MCF 10A (cell line): ENCODE measurements at regions not wholly inside any gene's neighbourhood (a gene's known extent, or its start where the extent isn't known, plus 50 kb on each side); places are given as distances from the start of the nearest gene placed in this dataset.

Experiments
- BruUV-seq: library from RNA; stranded (reverse); fragments of 400-500 nt; replicated peaks from 2 replicates; lab custom pipeline; 2021; lab: Mats Ljungman, UMichigan
- CTCF ChIA-PET: fragments of 300-600 bp; sonication (Branson Sonifier 250); formaldehyde crosslinking; extraction: SDS; loops from one replicate; lab custom pipeline; 2021; ENCODE audit warnings: antibody characterized with exemption, inconsistent platforms; lab: Yijun Ruan, JAX
- POLR2A ChIA-PET: fragments of 300-600, 350-650 bp; sonication (Branson Sonifier 250); formaldehyde crosslinking; extraction: SDS; loops from one replicate; lab custom pipeline; 2020; ENCODE audit warnings: antibody characterized with exemption, inconsistent platforms; lab: Yijun Ruan, JAX
- DNase-seq: peaks from one replicate; pipeline ENCODE4 v3.0.0-alpha.2; 2018; ENCODE audit not compliant: unreplicated experiment
- H3K27ac Mint-ChIP-seq: one replicate; pipeline ENCODE4 v1.8.0; 2022; ENCODE audit warnings: mild to moderate bottlenecking, low read depth, mixed read lengths; ENCODE audit not compliant: unreplicated experiment
- H3K27me3 Mint-ChIP-seq: one replicate; pipeline ENCODE4 v1.8.0; 2022; ENCODE audit warnings: mixed read lengths; ENCODE audit not compliant: insufficient read depth, unreplicated experiment
- H3K36me3 Mint-ChIP-seq: one replicate; pipeline ENCODE4 v1.8.0; 2022; ENCODE audit warnings: mild to moderate bottlenecking, moderate library complexity, mixed read lengths; ENCODE audit not compliant: insufficient read depth, unreplicated experiment
- H3K4me1 Mint-ChIP-seq: one replicate; pipeline ENCODE4 v1.8.0; 2022; ENCODE audit warnings: mixed read lengths; ENCODE audit not compliant: insufficient read depth, unreplicated experiment
- H3K4me3 Mint-ChIP-seq: one replicate; pipeline ENCODE4 v1.8.0; 2022; ENCODE audit warnings: mild to moderate bottlenecking, moderate library complexity, mixed read lengths; ENCODE audit not compliant: unreplicated experiment
- H3K9me3 Mint-ChIP-seq: one replicate; pipeline ENCODE4 v1.8.0; 2022; ENCODE audit warnings: mixed read lengths; ENCODE audit not compliant: unreplicated experiment
- intact Hi-C: fragments of 100-400 bp; cut with micrococcal nuclease; formaldehyde crosslinking; loops from 2 replicates; pipeline ENCODE4 v1.14.1; 2022
- TF ChIP-seq, protein P1 (sequence below): fragments of 200-600 bp; IDR thresholded peaks from one replicate; pipeline ENCODE4 v1.8.0; 2022; ENCODE audit warnings: antibody characterized with exemption, mild to moderate bottlenecking; ENCODE audit not compliant: unreplicated experiment

GRCh38 chr21:24583473-24583872, 1023.8 kb downstream of the MRPL39 start:
- ChIA-PET CTCF (interaction anchor here (0.5 kb wide), 1 partner anchor 32 kb away, joined by 3 read pairs; no protein-coding TSS in a partner anchor), POLR2A (no interaction called here)
- no peaks in the 10 kb centered on the region for H3K36me3 Mint-ChIP-seq
- no peaks in the 10 kb centered on the region for H3K27me3 Mint-ChIP-seq
- H3K27ac Mint-ChIP-seq, result no peak overlapping the region
- DNase-seq, result no peak
- no TSS peak for BruUV-seq
- TF ChIP-seq, protein P1, sequence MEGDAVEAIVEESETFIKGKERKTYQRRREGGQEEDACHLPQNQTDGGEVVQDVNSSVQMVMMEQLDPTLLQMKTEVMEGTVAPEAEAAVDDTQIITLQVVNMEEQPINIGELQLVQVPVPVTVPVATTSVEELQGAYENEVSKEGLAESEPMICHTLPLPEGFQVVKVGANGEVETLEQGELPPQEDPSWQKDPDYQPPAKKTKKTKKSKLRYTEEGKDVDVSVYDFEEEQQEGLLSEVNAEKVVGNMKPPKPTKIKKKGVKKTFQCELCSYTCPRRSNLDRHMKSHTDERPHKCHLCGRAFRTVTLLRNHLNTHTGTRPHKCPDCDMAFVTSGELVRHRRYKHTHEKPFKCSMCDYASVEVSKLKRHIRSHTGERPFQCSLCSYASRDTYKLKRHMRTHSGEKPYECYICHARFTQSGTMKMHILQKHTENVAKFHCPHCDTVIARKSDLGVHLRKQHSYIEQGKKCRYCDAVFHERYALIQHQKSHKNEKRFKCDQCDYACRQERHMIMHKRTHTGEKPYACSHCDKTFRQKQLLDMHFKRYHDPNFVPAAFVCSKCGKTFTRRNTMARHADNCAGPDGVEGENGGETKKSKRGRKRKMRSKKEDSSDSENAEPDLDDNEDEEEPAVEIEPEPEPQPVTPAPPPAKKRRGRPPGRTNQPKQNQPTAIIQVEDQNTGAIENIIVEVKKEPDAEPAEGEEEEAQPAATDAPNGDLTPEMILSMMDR, result no peak
- no peaks in the 10 kb centered on the region for H3K9me3 Mint-ChIP-seq
- intact Hi-C loops, result no loop called here
- no peak overlapping the region for H3K4me3 Mint-ChIP-seq
- no peaks in the 10 kb centered on the region for H3K4me1 Mint-ChIP-seq

- no peak for DNase-seq
- H3K4me1 Mint-ChIP-seq, result no peaks in the 10 kb centered on the region
- H3K27me3 Mint-ChIP-seq, result no peaks in the 10 kb centered on the region
- BruUV-seq, result no TSS peak
- H3K36me3 Mint-ChIP-seq, result no peaks in the 10 kb centered on the region
- intact Hi-C loops, result no loop called here
- no peak overlapping the region for H3K27ac Mint-ChIP-seq
- TF ChIP-seq, protein P1, result no peak
- H3K4me3 Mint-ChIP-seq, result no peak overlapping the region
- ChIA-PET CTCF (no interaction called here), POLR2A (no interaction called here)
- H3K9me3 Mint-ChIP-seq, result no peaks in the 10 kb centered on the region
Measured at GRCh38 chr21:24577301-24577700, 1030.0 kb downstream of the MRPL39 start.

GRCh38 chr21:24561291-24561690, 1046.0 kb downstream of the MRPL39 start:
- Mint-ChIP-seq H3K36me3 (peaks cover 4% of the 10 kb centered on the region), H3K4me1 (no peaks in the 10 kb centered on the region), H3K27ac (no peak overlapping the region), H3K27me3 (no peaks in the 10 kb centered on the region), H3K9me3 (peaks cover 4% of the 10 kb centered on the region), H3K4me3 (no peak overlapping the region)
- POLR2A ChIA-PET, result no interaction called here
- TF ChIP-seq, protein P1, result no peak
- CTCF ChIA-PET, result no interaction called here
- no TSS peak for BruUV-seq
- no peak for DNase-seq
- intact Hi-C loops, result no loop called here

GRCh38 chr21:24552491-24552890, 1054.8 kb downstream of the MRPL39 start:
- ChIA-PET POLR2A (no interaction called here), CTCF (interaction anchor here (0.8 kb wide), 1 partner anchor 11 kb away, joined by 3 read pairs; no protein-coding TSS in a partner anchor)
- no TSS peak for BruUV-seq
- Mint-ChIP-seq H3K4me3 (no peak overlapping the region), H3K36me3 (no peaks in the 10 kb centered on the region), H3K4me1 (no peaks in the 10 kb centered on the region), H3K27me3 (no peaks in the 10 kb centered on the region), H3K9me3 (peaks cover 11% of the 10 kb centered on the region), H3K27ac (no peak overlapping the region)
- TF ChIP-seq, protein P1, result no peak
- intact Hi-C loops, result no loop called here
- no peak for DNase-seq
